PC-9 (cell line): ENCODE measurements at regions not wholly inside any gene's neighbourhood (a gene's known extent, or its start where the extent isn't known, plus 50 kb on each side); places are given as distances from the start of the nearest gene placed in this dataset.

Experiments
- BruUV-seq: library from RNA; stranded (reverse); fragments of 400-500 nt; replicated peaks from 2 replicates; lab custom pipeline; 2021; lab: Mats Ljungman, UMichigan
- CTCF ChIA-PET: fragments of 300-600 bp; sonication (Branson Sonifier 250); formaldehyde crosslinking; loops from one replicate; lab custom pipeline; 2022; ENCODE audit warnings: antibody characterized with exemption; lab: Charles Lee
- POLR2A ChIA-PET: fragments of 300-600 bp; sonication (Branson Sonifier 250); formaldehyde crosslinking; loops from one replicate; lab custom pipeline; 2022; ENCODE audit warnings: antibody characterized with exemption; ENCODE audit not compliant: unreplicated experiment; lab: Charles Lee
- DNase-seq, 2 experiments: peaks; one replicate each; pipeline versions ENCODE4 v3.0.0 to v3.0.0-alpha.2; 2015 to 2022; ENCODE audit warnings: mixed read lengths in 1 of 2
- H2AFZ ChIP-seq: fragments of 200-600 bp; sonication (generic); 2 replicates; pipeline ENCODE4 v1.8.1; 2017; ENCODE audit warnings: antibody characterized with exemption
- H3F3A ChIP-seq: fragments of 200-600 bp; sonication (generic); 2 replicates; pipeline ENCODE4 v1.8.1; 2017; ENCODE audit warnings: antibody characterized with exemption, mild to moderate bottlenecking, low read depth; ENCODE audit not compliant: insufficient read depth
- H3K27ac ChIP-seq: fragments of 200-600 bp; sonication (generic); 2 replicates; pipeline ENCODE4 v1.6.1; 2016; ENCODE audit warnings: mixed run types
- H3K27me3 ChIP-seq: fragments of 200-600 bp; sonication (generic); 2 replicates; pipeline ENCODE4 v1.6.1; 2016; ENCODE audit warnings: low read depth, mixed run types; ENCODE audit not compliant: insufficient read depth
- H3K36me3 ChIP-seq: fragments of 200-600 bp; sonication (generic); 2 replicates; pipeline ENCODE4 v1.6.1; 2016; ENCODE audit warnings: low read depth, mixed run types
- H3K4me1 ChIP-seq: fragments of 200-600 bp; sonication (generic); replicated peaks from 2 replicates; pipeline ENCODE4 v1.6.1; 2016; ENCODE audit warnings: mixed run types; ENCODE audit not compliant: insufficient read depth
- H3K4me2 ChIP-seq: fragments of 200-600 bp; sonication (generic); 2 replicates; pipeline ENCODE4 v1.6.1; 2017; ENCODE audit warnings: mixed run types
- H3K4me3 ChIP-seq: fragments of 200-600 bp; sonication (generic); 2 replicates; pipeline ENCODE4 v1.6.1; 2016; ENCODE audit warnings: mixed run types
- H3K79me2 ChIP-seq: fragments of 200-600 bp; sonication (generic); 2 replicates; pipeline ENCODE4 v1.6.1; 2017; ENCODE audit warnings: low read depth, mixed run types
- H3K9me2 ChIP-seq: fragments of 200-600 bp; sonication (generic); 2 replicates; pipeline ENCODE4 v1.8.1; 2017; ENCODE audit warnings: mild to moderate bottlenecking; ENCODE audit not compliant: insufficient read depth
- H3K9me3 ChIP-seq: fragments of 200-600 bp; sonication (generic); 2 replicates; pipeline ENCODE4 v1.8.1; 2016; ENCODE audit warnings: low read depth; ENCODE audit not compliant: insufficient read depth
- H4K20me1 ChIP-seq: fragments of 200-600 bp; sonication (generic); 2 replicates; pipeline ENCODE4 v1.8.1; 2017; ENCODE audit not compliant: insufficient read depth
- EZH2 ChIP-seq: fragments of 200-600 bp; sonication (generic); IDR thresholded peaks from 2 replicates; pipeline ENCODE4 v1.8.0; 2017; ENCODE audit warnings: antibody characterized with exemption, low read depth
- intact Hi-C: fragments of 100-400 bp; cut with micrococcal nuclease; formaldehyde crosslinking; loops from one replicate; pipeline ENCODE4 v1.10.0; 2022; ENCODE audit not compliant: unreplicated experiment
- TF ChIP-seq, protein P1 (sequence below): fragments of 200-600 bp; sonication (generic); conservative IDR thresholded peaks from 2 replicates; pipeline ENCODE4 v1.6.1; 2017; ENCODE audit warnings: mixed run types, antibody characterized with exemption, mild to moderate bottlenecking, moderate library complexity

DNA sequence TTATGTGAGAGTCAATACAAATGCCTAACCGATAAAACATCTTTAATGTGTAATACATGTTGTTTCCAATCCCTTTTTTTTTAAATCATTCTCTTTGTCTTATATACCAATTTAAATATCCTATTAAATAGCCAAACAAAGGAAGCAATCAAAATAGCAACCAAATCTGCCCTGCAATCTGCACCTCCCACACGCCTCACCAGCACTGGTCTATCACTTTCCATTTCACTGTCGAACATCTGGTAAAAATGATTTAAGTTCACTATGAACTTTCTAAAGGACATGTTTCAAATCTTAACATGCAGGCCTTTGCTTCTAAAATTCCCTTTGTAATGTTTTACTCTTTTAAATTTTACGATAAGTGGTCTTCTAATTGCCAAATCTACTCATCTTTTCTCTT lies 1305.5 kb upstream of the TENM4 start:
- Histone ChIP-seq H3K27me3 (no peaks in the 10 kb centered on the region), H3K4me1 (no peaks in the 10 kb centered on the region), H3K36me3 (no peaks in the 10 kb centered on the region), H3K27ac (no peak overlapping the region), H3F3A (no peaks in the 10 kb centered on the region), H3K4me2 (no peak overlapping the region), H3K9me3 (no peaks in the 10 kb centered on the region; the same call in 1 of the 2 replicates), H2AFZ (no peak overlapping the region), H3K9me2 (no peaks in the 10 kb centered on the region), H4K20me1 (no peaks in the 10 kb centered on the region), H3K4me3 (no peak overlapping the region), H3K79me2 (no peaks in the 10 kb centered on the region)
- POLR2A ChIA-PET, result no interaction called here
- no peak for DNase-seq
- CTCF ChIA-PET, result no interaction called here
- intact Hi-C loops, result no loop called here
- BruUV-seq, result no TSS peak
- TF ChIP-seq, protein P1, sequence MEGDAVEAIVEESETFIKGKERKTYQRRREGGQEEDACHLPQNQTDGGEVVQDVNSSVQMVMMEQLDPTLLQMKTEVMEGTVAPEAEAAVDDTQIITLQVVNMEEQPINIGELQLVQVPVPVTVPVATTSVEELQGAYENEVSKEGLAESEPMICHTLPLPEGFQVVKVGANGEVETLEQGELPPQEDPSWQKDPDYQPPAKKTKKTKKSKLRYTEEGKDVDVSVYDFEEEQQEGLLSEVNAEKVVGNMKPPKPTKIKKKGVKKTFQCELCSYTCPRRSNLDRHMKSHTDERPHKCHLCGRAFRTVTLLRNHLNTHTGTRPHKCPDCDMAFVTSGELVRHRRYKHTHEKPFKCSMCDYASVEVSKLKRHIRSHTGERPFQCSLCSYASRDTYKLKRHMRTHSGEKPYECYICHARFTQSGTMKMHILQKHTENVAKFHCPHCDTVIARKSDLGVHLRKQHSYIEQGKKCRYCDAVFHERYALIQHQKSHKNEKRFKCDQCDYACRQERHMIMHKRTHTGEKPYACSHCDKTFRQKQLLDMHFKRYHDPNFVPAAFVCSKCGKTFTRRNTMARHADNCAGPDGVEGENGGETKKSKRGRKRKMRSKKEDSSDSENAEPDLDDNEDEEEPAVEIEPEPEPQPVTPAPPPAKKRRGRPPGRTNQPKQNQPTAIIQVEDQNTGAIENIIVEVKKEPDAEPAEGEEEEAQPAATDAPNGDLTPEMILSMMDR, result no peak
- TF ChIP-seq EZH2, result no peak

DNA sequence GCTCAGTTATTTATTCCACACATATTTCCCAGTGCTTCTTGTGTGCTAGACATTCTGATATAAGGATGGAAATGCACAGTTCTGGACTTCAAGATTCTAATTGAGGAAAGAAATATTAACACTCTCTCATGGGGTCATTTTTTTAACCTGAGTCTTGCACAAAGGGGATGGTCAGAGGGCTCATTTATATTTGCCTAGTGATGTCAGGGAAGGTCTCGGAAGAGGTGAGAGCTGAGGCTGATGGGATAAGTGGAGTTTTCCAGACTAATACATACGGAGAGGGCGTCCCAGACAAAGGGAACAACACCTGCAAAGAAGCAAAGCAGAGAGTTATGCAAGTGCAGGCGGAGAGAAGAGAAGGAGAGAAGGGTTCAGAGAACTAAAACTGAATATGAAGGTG lies 1304.6 kb upstream of the TENM4 start:
- no peaks in the 10 kb centered on the region; the same call in 1 of the 2 replicates for H3K9me3 ChIP-seq
- H3K9me2 ChIP-seq, result no peaks in the 10 kb centered on the region
- H3F3A ChIP-seq, result no peaks in the 10 kb centered on the region
- H3K4me2 ChIP-seq, result no peak overlapping the region
- H3K4me3 ChIP-seq, result no peak overlapping the region
- no peaks in the 10 kb centered on the region for H4K20me1 ChIP-seq
- DNase-seq, result no peak
- H3K79me2 ChIP-seq, result no peaks in the 10 kb centered on the region
- POLR2A ChIA-PET, result no interaction called here
- BruUV-seq, result no TSS peak
- H3K27me3 ChIP-seq, result no peaks in the 10 kb centered on the region
- H3K4me1 ChIP-seq, result no peaks in the 10 kb centered on the region
- TF ChIP-seq, protein P1, result no peak
- TF ChIP-seq EZH2, result no peak
- no peak overlapping the region for H3K27ac ChIP-seq
- intact Hi-C loops, result no loop called here
- CTCF ChIA-PET, result no interaction called here
- no peaks in the 10 kb centered on the region for H3K36me3 ChIP-seq
- no peak overlapping the region for H2AFZ ChIP-seq

DNA sequence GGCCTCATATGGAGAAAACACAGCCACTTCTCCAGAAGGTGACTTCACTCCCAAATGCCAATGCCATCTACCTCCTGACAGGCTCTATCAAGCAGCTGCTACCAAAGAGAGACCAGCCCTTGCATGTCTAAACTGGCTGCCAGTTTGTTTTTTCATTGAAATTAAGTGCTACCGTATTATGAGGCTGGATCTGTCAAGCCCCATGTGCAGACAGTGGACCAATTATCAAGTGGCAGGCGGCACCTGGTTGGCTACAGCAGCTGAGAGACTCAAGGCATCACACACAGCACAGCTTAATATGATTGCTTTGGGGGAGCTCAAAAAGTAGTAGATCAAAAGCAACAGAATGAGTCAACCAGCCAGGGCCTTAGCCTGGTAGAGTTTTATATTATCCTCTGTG lies 1293.0 kb upstream of the TENM4 start:
- TF ChIP-seq EZH2, result no peak
- TF ChIP-seq, protein P1, result no peak
- H3K79me2 ChIP-seq, result no peaks in the 10 kb centered on the region
- H3K4me1 ChIP-seq, result no peaks in the 10 kb centered on the region
- no peak overlapping the region for H3K4me2 ChIP-seq
- no peak overlapping the region for H3K27ac ChIP-seq
- no peak overlapping the region for H2AFZ ChIP-seq
- H3K9me2 ChIP-seq, result no peaks in the 10 kb centered on the region
- intact Hi-C loops, result no loop called here
- no peaks in the 10 kb centered on the region for H4K20me1 ChIP-seq
- no peaks in the 10 kb centered on the region for H3K36me3 ChIP-seq
- no peaks in the 10 kb centered on the region for H3F3A ChIP-seq
- no peaks in the 10 kb centered on the region for H3K9me3 ChIP-seq
- POLR2A ChIA-PET, result no interaction called here
- CTCF ChIA-PET, result no interaction called here
- no TSS peak for BruUV-seq
- DNase-seq, result no peak
- H3K27me3 ChIP-seq, result no peaks in the 10 kb centered on the region
- H3K4me3 ChIP-seq, result no peak overlapping the region
